ENCODE measurements at regions not wholly inside any gene's neighbourhood (a gene's known extent, or its start where the extent isn't known, plus 50 kb on each side); places are given as distances from the start of the nearest gene placed in this dataset.

DNA sequence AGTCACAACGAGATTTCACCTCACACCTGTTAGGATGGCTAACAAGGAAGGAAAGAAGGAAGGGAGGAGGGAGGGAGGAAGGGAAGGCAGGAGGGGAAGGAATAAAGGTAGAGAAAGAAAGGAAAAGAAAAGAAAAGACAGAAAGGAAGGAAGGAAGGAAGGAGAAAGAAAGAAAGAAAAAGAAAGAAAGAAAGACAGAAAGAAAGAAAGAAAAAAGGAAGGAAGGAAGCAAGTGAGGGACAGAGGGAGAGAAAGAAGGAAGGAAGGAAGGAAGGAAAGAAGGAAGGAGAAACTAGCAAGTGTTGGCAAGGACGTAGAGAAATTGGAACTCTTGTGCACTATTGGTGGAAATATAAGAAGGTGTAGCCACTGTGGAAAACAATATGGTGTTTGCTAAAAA is 52.2 kb downstream of the CCDC185 start:
- no peak overlapping the region for H3K27ac Mint-ChIP-seq
- no peaks in the 10 kb centered on the region for H3K36me3 Mint-ChIP-seq
- no peak for DNase-seq
- H3K4me3 Mint-ChIP-seq = no peak overlapping the region
- H3K9me3 Mint-ChIP-seq = peaks cover 21% of the 10 kb centered on the region
- no peaks in the 10 kb centered on the region for H3K4me1 Mint-ChIP-seq
- CTCF ChIA-PET = no interaction called here
- peaks cover 13% of the 10 kb centered on the region for H3K27me3 Mint-ChIP-seq

DNA sequence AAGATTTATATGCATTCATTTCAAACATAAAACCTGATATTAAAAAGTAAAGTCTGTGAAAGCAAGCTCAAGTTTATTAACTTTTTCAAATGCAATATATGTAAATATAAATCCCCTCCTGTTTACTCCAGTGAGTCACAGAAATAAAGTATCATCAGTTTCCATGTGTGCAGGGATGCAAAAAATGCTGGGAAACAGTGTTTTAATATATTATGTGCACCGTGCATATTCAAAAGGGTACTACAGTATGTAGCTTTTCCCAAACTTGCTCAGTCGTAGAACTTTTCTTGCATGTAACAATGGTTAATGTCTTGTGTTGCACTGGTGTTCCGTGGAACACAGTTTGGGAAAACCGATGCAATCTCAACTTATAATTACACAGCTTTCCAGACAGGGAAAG is 60.7 kb downstream of the CCDC185 start:
- peaks cover 6% of the 10 kb centered on the region for H3K27me3 Mint-ChIP-seq
- no peaks in the 10 kb centered on the region for H3K4me1 Mint-ChIP-seq
- no peak for DNase-seq
- CTCF ChIA-PET = interaction anchor here (0.8 kb wide), 1 partner anchor 117 kb away, joined by 3 read pairs; no protein-coding TSS in a partner anchor
- H3K9me3 Mint-ChIP-seq = no peaks in the 10 kb centered on the region
- H3K36me3 Mint-ChIP-seq = no peaks in the 10 kb centered on the region
- no peak overlapping the region for H3K27ac Mint-ChIP-seq
- no peak overlapping the region for H3K4me3 Mint-ChIP-seq

DNA sequence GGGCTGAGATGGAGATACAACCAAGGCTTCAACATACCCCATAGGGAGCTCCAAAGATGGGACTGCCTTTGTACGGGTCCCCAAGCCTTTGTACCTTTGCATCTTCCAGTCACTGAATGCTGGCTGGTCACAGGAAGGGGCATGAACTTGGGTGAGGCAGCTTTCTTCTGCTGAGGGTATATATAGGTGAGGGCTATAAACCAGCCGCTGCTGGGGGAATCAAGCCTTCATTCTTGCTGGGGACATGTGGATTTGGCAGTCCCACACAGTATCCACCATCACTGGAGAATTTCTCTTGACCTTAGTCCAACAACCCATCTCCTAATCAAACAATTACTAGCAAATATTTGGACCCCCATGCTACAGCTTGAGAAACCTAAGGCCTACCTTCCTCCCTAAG is 61.7 kb downstream of the CCDC185 start:
- H3K4me3 Mint-ChIP-seq = no peak overlapping the region
- H3K27ac Mint-ChIP-seq = no peak overlapping the region
- H3K4me1 Mint-ChIP-seq = no peaks in the 10 kb centered on the region
- no peaks in the 10 kb centered on the region for H3K36me3 Mint-ChIP-seq
- no peak for DNase-seq
- CTCF ChIA-PET = no interaction called here
- H3K27me3 Mint-ChIP-seq = peaks cover 6% of the 10 kb centered on the region
- H3K9me3 Mint-ChIP-seq = no peaks in the 10 kb centered on the region

DNA sequence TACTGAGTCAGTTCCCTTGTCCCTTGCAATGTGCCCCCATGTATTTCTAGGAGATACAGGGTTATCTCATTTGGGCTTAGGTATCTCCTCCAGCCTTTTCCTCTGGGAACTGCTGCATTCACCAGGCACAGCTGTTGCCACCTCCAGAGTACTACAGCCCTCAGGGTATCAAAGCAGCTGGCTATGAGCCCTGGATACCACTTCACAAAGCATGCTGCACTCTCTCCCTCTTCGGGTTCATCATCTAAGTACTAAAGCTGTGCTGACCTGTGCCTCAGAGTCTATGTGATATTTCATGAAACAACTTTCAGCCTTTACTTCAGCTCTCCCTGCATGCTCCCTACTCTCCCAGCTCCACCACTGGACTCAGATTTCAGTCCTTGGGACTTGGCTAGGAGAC is 62.3 kb downstream of the CCDC185 start:
- DNase-seq = no peak
- CTCF ChIA-PET = no interaction called here
- Mint-ChIP-seq H3K9me3 (no peaks in the 10 kb centered on the region), H3K36me3 (no peaks in the 10 kb centered on the region), H3K4me3 (no peak overlapping the region), H3K27me3 (peaks cover 10% of the 10 kb centered on the region), H3K27ac (no peak overlapping the region), H3K4me1 (no peaks in the 10 kb centered on the region)

DNA sequence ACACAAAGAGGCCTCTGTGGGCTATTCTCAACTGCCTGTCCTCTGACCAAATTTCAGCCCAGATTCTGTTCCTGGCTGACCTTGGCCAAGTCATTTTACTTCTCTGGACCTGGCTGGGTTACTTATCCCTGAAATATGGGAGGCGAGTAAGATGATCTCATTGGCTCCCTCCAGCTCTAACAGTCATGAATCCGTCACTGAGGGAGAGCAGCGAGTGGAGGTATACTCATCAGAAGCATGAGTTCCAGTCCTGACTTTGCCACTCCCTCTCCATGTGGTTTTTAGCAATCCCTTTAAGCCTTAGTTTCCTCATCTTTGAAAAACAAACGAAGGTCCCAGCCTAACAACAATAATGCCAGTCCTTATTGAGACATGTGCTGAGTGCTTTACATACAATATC is 63.5 kb downstream of the CCDC185 start:
- Mint-ChIP-seq H3K27me3 (peaks cover 10% of the 10 kb centered on the region), H3K36me3 (no peaks in the 10 kb centered on the region), H3K27ac (no peak overlapping the region), H3K9me3 (no peaks in the 10 kb centered on the region), H3K4me3 (no peak overlapping the region), H3K4me1 (no peaks in the 10 kb centered on the region)
- DNase-seq = no peak
- CTCF ChIA-PET = no interaction called here

DNA sequence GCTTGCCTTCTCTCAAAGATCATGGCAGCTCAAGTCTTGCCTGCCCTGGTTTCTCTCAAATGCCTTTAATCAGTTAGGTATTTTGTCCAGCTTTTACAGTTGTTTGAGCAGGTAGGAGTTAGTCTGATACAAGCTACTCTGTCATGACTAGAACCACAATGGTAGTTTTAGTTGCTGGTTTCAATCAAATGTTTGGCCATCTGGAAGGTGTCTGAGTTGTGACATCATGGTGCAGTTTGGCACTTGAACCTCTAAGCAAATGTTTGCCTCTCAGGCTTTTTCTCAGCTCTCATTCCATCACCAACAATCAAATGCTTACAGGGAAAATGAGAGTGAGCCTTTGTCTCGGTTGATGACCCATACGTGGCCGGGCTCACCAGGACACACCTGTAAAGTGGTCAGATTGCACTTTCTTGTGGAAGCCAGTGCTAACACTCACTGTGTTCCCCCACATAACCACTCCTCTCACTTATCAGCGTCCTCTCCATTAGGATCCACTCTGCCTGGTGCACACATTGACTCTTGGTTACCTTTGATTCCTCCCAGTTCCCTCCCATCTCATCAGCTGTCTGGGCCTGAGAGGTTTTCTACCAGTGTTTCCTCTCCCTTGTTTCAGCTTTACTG is 67.5 kb downstream of the CCDC185 start:
- H3K4me1 Mint-ChIP-seq = no peaks in the 10 kb centered on the region
- CTCF ChIA-PET = no interaction called here
- H3K27ac Mint-ChIP-seq = no peak overlapping the region
- H3K9me3 Mint-ChIP-seq = no peaks in the 10 kb centered on the region
- DNase-seq = no peak
- no peak overlapping the region for H3K4me3 Mint-ChIP-seq
- peaks cover 10% of the 10 kb centered on the region for H3K27me3 Mint-ChIP-seq
- no peaks in the 10 kb centered on the region for H3K36me3 Mint-ChIP-seq

DNA sequence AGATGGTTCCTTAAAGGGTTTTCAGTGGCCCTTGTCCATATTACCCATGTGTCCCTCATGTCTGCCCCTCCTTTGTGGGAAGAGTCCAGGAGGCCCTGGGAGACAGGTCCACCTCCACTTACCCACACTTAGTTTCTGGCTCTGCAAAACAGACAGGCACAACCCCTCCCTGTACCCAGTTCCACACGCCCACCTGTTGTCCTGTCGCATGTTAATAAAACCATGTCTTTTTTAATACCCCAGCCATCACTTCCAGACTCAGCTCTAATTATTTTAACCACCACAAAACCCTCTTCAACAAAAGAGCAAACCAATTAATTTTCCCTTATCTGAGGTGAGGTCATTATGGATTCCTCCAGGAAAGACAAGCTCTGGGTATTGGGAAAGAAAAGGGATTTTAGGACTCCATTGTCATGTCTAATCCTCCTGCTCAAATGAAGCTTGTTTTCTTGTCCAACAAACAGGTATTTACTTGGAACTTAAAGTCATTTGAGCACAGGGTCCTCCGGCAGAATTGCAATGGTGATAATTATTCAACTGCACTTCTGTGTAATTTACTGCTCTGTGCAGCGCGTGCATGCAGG is 68.9 kb downstream of the CCDC185 start:
- DNase-seq = no peak
- Mint-ChIP-seq H3K27ac (no peak overlapping the region), H3K36me3 (no peaks in the 10 kb centered on the region), H3K9me3 (no peaks in the 10 kb centered on the region), H3K4me3 (no peak overlapping the region), H3K27me3 (peaks cover 4% of the 10 kb centered on the region), H3K4me1 (no peaks in the 10 kb centered on the region)
- CTCF ChIA-PET = no interaction called here

- H3K27ac Mint-ChIP-seq = no peak overlapping the region
- peaks cover 4% of the 10 kb centered on the region for H3K27me3 Mint-ChIP-seq
- no peaks in the 10 kb centered on the region for H3K36me3 Mint-ChIP-seq
- no peak overlapping the region for H3K4me3 Mint-ChIP-seq
- H3K9me3 Mint-ChIP-seq = no peaks in the 10 kb centered on the region
- no peaks in the 10 kb centered on the region for H3K4me1 Mint-ChIP-seq
- DNase-seq = no peak
- CTCF ChIA-PET = interaction anchor here (1.0 kb wide), 1 partner anchor 165 kb away, joined by 3 read pairs; no protein-coding TSS in a partner anchor
Measured at GRCh38 chr1:223462866-223463404, 69.7 kb downstream of the CCDC185 start.

GRCh38 chr1:223466151-223466550 is 72.9 kb downstream of the CCDC185 start:
- CTCF ChIA-PET = no interaction called here
- H3K9me3 Mint-ChIP-seq = no peaks in the 10 kb centered on the region
- no peak overlapping the region for H3K27ac Mint-ChIP-seq
- no peak for DNase-seq
- H3K27me3 Mint-ChIP-seq = peaks cover 11% of the 10 kb centered on the region
- H3K4me3 Mint-ChIP-seq = no peak overlapping the region
- no peaks in the 10 kb centered on the region for H3K4me1 Mint-ChIP-seq
- no peaks in the 10 kb centered on the region for H3K36me3 Mint-ChIP-seq

DNA sequence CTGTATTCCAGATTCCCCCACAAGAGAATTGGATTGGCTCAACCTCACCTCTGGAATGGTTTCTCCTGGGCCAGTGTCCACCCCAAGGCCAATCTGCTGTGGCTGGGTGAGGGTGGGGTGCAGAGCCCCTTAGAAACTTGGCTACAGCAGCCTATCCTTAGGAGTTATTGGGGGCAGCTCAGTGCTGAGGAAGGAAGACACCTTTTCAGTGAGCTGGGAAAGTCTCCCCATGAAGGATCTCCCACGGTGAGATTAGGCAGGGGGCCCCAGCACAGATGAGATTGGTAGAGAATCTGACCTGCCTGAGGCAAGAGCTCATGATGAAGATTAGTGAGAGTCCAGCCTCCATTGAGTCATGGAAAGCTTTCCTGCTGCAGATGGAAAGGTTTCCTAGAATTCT is 78.4 kb downstream of the CCDC185 start:
- CTCF ChIA-PET = interaction anchor here (0.8 kb wide), 1 partner anchor 8 kb away, joined by 3 read pairs; no protein-coding TSS in a partner anchor
- Mint-ChIP-seq H3K4me1 (no peaks in the 10 kb centered on the region), H3K27me3 (peaks cover 29% of the 10 kb centered on the region), H3K4me3 (no peak overlapping the region), H3K27ac (no peak overlapping the region), H3K9me3 (no peaks in the 10 kb centered on the region), H3K36me3 (no peaks in the 10 kb centered on the region)
- no peak for DNase-seq

DNA sequence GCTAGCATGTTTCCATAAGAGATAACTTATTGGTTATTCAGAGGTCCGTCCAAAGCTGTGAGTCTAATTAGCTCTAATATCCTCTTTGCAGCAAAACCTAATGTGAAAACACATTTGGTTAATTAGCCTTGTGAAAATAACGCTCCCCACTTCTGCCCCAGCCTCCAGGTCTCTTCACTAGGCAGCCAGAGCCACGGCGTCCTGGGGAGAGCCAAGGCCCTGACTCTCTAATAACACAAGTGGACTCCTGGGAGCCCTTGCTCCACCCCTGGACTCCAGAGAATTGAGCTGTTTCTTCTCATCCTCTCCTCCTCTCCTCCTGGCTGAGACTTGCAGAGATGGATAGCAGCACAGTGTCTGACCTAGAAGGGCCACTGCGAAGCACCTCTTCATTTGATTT is 78.8 kb downstream of the CCDC185 start:
- Mint-ChIP-seq H3K4me3 (no peak overlapping the region), H3K27ac (no peak overlapping the region), H3K27me3 (peaks cover 34% of the 10 kb centered on the region), H3K9me3 (no peaks in the 10 kb centered on the region), H3K4me1 (no peaks in the 10 kb centered on the region), H3K36me3 (no peaks in the 10 kb centered on the region)
- no peak for DNase-seq
- CTCF ChIA-PET = interaction anchor here (0.8 kb wide), 1 partner anchor 8 kb away, joined by 3 read pairs; no protein-coding TSS in a partner anchor

GRCh38 chr1:223473601-223474344 is 80.6 kb downstream of the CCDC185 start:
- H3K4me1 Mint-ChIP-seq = no peaks in the 10 kb centered on the region
- H3K36me3 Mint-ChIP-seq = no peaks in the 10 kb centered on the region
- CTCF ChIA-PET = no interaction called here
- H3K9me3 Mint-ChIP-seq = no peaks in the 10 kb centered on the region
- H3K4me3 Mint-ChIP-seq = no peak overlapping the region
- no peak overlapping the region for H3K27ac Mint-ChIP-seq
- H3K27me3 Mint-ChIP-seq = peaks cover 44% of the 10 kb centered on the region
- no peak for DNase-seq

GRCh38 chr1:223474804-223475203 is 81.6 kb downstream of the CCDC185 start:
- Mint-ChIP-seq H3K4me1 (no peaks in the 10 kb centered on the region), H3K27ac (no peak overlapping the region), H3K9me3 (no peaks in the 10 kb centered on the region), H3K27me3 (peaks cover 50% of the 10 kb centered on the region), H3K36me3 (no peaks in the 10 kb centered on the region), H3K4me3 (no peak overlapping the region)
- DNase-seq = no peak
- CTCF ChIA-PET = no interaction called here

- no peaks in the 10 kb centered on the region for H3K9me3 Mint-ChIP-seq
- H3K4me3 Mint-ChIP-seq = no peak overlapping the region
- no peak for DNase-seq
- H3K27ac Mint-ChIP-seq = no peak overlapping the region
- peaks cover 5% of the 10 kb centered on the region for H3K4me1 Mint-ChIP-seq
- H3K36me3 Mint-ChIP-seq = no peaks in the 10 kb centered on the region
- H3K27me3 Mint-ChIP-seq = peaks cover 35% of the 10 kb centered on the region
- CTCF ChIA-PET = no interaction called here
Measured at GRCh38 chr1:223477456-223477855, 84.2 kb downstream of the CCDC185 start.

DNA sequence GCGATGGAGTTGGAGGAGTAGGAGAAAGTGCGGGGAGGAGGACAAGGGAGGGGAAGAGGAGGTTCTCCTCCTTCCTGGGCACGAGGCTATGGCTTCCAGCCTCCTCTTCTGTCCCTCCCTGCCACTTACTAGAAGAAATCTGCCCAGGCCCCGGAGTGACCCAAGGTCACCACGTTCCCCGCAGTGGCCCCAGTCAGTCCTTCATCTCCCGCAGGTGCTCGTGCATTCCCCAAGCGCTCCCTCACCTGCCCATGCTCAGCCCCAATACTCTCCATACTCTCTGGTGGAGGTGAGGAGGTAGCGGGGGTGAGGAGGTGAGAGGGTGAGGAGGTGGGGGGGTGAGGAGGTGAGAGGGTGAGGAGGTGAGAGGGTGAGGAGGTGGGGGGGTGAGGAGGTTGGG is 85.4 kb downstream of the CCDC185 start:
- H3K27me3 Mint-ChIP-seq = peaks cover 35% of the 10 kb centered on the region
- no peak overlapping the region for H3K4me3 Mint-ChIP-seq
- peaks cover 13% of the 10 kb centered on the region for H3K4me1 Mint-ChIP-seq
- no peak overlapping the region for H3K27ac Mint-ChIP-seq
- H3K36me3 Mint-ChIP-seq = no peaks in the 10 kb centered on the region
- CTCF ChIA-PET = no interaction called here
- no peaks in the 10 kb centered on the region for H3K9me3 Mint-ChIP-seq
- DNase-seq = no peak

Data from activated naive CD4-positive, alpha-beta T cell treated with anti-CD3 and anti-CD28 coated beads, Interleukin-2, amount 10 ng/mL, durations not matched to agents 7 days and 5 days (primary cell).